ENCODE measurements at regions not wholly inside any gene's neighbourhood (a gene's known extent, or its start where the extent isn't known, plus 50 kb on each side); places are given as distances from the start of the nearest gene placed in this dataset.

DNA sequence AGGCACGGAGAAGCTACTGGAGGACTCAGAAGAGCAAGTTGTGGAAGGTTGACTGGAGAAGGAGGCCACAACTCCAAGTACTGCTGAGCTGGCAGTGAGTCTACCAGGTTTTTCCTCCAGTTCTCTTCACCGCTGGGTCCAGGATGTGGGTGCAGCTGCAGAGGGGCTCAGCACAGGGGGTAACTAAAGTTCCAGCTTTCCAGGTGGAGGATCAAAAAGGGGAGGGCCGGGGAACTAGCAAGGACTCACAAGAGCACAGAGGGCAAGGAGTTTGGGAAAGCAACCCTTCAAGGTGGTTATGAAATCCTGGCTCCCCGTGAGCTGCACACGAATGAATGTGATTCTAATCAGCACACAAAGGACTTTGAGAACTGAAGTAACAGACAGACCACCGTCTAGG is 194.2 kb upstream of the GMDS start:
- in situ Hi-C loops (cut with HindIII; ENCODE audit: extremely low pct_ligation_motif_present, low pct_unique_long_range_greater_than_20kb) (no loop called here), intact Hi-C loops (cut with micrococcal nuclease; ENCODE audit: unreplicated experiment) (loop anchor here (10.0 kb wide), 1 partner anchor 255 kb away; no protein-coding TSS in a partner anchor)
- WGBS (ENCODE audit: low lambda C conversion rate), result 39% methylated on average over 6 of the region's 6 CpGs
- ChIA-PET POLR2A (no interaction called here), CTCF (ENCODE audit: low intra/inter-chr PET ratio, low total read pairs) (no interaction called here)
- Histone ChIP-seq H3K9me3 (ENCODE audit: low read length) (no peaks in the 10 kb centered on the region), H3K27ac (ENCODE audit: extremely low read length, insufficient read depth, low read length) (no peak overlapping the region), H3K36me3 (replicated peaks in 1 of 2; ENCODE audit: control insufficient read depth in 1 of 2, insufficient read depth in 2 of 2, low read length in 2 of 2) (no peaks in the 10 kb centered on the region), H3K4me3 (replicated peaks in 1 of 3; ENCODE audit: insufficient read depth in 1 of 3, low read depth in 2 of 3, low read length in 3 of 3) (no peak overlapping the region), H3K4me1 (ENCODE audit: insufficient read depth, low read length) (peaks cover 17% of the 10 kb centered on the region), H3K27me3 (ENCODE audit: control insufficient read depth in 1 of 2, insufficient read depth in 2 of 2, low read length in 2 of 2) (no peaks in the 10 kb centered on the region), H4K20me1 (ENCODE audit: insufficient read depth, low read length) (no peaks in the 10 kb centered on the region), H3K4me2 (ENCODE audit: low read depth, low read length) (no peak overlapping the region), H3K9ac (ENCODE audit: insufficient read depth, low read depth, low read length) (no peak overlapping the region), H2AFZ (ENCODE audit: low read length) (no peak overlapping the region), H3K79me2 (ENCODE audit: insufficient read depth, low read length) (no peaks in the 10 kb centered on the region)
- ATAC-seq (peak; percentile 53), FAIRE-seq (no peak), DNase-seq (ENCODE audit: low spot score) (peak; percentile 36)
- BruUV-seq (replicated peaks), result no TSS peak
- TF ChIP-seq ZNF101 (CRISPR knock-in tag; IDR thresholded peaks at IDR 0.05; ENCODE audit: borderline replicate concordance, low read depth), result no peak
- TF ChIP-seq, protein P1, sequence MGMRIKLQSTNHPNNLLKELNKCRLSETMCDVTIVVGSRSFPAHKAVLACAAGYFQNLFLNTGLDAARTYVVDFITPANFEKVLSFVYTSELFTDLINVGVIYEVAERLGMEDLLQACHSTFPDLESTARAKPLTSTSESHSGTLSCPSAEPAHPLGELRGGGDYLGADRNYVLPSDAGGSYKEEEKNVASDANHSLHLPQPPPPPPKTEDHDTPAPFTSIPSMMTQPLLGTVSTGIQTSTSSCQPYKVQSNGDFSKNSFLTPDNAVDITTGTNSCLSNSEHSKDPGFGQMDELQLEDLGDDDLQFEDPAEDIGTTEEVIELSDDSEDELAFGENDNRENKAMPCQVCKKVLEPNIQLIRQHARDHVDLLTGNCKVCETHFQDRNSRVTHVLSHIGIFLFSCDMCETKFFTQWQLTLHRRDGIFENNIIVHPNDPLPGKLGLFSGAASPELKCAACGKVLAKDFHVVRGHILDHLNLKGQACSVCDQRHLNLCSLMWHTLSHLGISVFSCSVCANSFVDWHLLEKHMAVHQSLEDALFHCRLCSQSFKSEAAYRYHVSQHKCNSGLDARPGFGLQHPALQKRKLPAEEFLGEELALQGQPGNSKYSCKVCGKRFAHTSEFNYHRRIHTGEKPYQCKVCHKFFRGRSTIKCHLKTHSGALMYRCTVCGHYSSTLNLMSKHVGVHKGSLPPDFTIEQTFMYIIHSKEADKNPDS (CRISPR knock-in tag; IDR thresholded peaks at IDR 0.05), result no peak

DNA sequence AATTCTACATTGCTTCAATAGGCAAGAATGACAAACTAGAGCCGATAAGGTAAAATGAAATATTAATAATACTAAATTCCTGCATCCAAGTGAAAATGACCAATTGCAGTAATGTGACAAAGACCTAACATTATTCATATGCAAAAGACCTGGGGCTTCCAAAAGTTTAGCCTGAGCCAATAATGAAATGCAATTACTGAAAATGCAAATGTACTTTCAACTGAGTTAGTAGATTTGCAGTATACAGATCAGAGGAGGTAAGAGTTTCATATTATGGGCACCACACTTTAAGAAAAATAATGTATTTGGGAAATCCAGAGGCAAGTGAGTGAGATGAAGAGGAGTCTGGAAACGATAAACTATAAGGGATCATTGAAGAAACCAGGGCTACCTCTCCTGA is 193.7 kb upstream of the GMDS start:
- Histone ChIP-seq H3K9me3 (ENCODE audit: low read length) (no peaks in the 10 kb centered on the region), H3K4me2 (ENCODE audit: low read depth, low read length) (no peak overlapping the region), H3K9ac (ENCODE audit: insufficient read depth, low read depth, low read length) (no peak overlapping the region), H3K4me3 (replicated peaks in 1 of 3; ENCODE audit: insufficient read depth in 1 of 3, low read depth in 2 of 3, low read length in 3 of 3) (no peak overlapping the region), H3K4me1 (ENCODE audit: insufficient read depth, low read length) (peaks cover 17% of the 10 kb centered on the region), H2AFZ (ENCODE audit: low read length) (no peak overlapping the region), H3K27me3 (ENCODE audit: control insufficient read depth in 1 of 2, insufficient read depth in 2 of 2, low read length in 2 of 2) (no peaks in the 10 kb centered on the region), H3K36me3 (replicated peaks in 1 of 2; ENCODE audit: control insufficient read depth in 1 of 2, insufficient read depth in 2 of 2, low read length in 2 of 2) (no peaks in the 10 kb centered on the region), H4K20me1 (ENCODE audit: insufficient read depth, low read length) (no peaks in the 10 kb centered on the region), H3K79me2 (ENCODE audit: insufficient read depth, low read length) (no peaks in the 10 kb centered on the region), H3K27ac (ENCODE audit: extremely low read length, insufficient read depth, low read length) (no peak overlapping the region)
- WGBS (ENCODE audit: low lambda C conversion rate), result 83% methylated on average over 2 of the region's 2 CpGs
- intact Hi-C loops (cut with micrococcal nuclease; ENCODE audit: unreplicated experiment) (no loop called here), in situ Hi-C loops (cut with HindIII; ENCODE audit: extremely low pct_ligation_motif_present, low pct_unique_long_range_greater_than_20kb) (no loop called here)
- ATAC-seq (no peak), DNase-seq (ENCODE audit: low spot score) (no peak), FAIRE-seq (no peak)
- no peak for TF ChIP-seq CCDC6 (CRISPR knock-in tag; IDR thresholded peaks at IDR 0.05)
- no peak for TF ChIP-seq ETV6 (CRISPR knock-in tag; conservative IDR thresholded peaks at IDR 0.05)
- ChIA-PET CTCF (ENCODE audit: low intra/inter-chr PET ratio, low total read pairs) (no interaction called here), POLR2A (no interaction called here)
- no TSS peak for BruUV-seq (replicated peaks)
